ENCODE measurements at regions not wholly inside any gene's neighbourhood (a gene's known extent, or its start where the extent isn't known, plus 50 kb on each side); places are given as distances from the start of the nearest gene placed in this dataset.

DNA sequence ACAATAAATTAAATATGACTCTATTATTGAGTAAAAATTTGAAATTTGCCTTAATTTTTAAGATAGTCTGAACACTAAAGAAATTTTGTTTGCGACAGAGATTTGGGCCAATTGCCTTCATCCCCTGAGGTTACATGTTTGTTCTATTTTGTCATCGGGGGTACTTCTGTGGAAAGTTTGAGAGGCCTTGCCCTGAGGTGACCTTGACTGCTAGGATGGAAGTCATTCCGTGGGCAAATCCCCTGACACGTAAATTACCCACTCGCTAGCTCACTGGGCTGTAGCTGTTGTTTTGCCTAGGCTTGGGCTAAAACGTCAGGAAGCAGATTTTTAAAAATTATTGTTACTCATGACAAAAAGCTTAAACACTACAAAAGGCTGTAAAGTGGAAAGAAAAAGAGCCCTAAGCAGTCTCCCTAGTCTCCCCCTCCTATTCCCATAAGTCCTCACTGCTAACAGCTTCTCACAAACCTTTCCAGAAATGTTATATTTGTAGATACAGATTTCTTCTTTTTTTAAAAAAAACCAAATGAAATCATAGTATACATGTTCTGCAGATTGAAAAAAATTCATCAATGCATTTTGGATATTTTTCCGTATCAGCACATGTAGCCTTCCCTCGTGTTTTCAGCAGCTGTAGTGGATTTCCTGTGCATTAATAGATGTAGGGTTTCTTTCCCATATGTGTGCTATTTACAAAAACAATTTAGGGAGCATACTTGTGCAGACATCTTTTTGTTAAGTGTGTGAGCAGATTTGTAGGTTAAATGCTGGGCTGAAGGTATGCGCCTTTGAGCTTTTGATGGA is 142.7 kb downstream of the MRPS6 start:
- TF ChIP-seq TOX (CRISPR knock-in tag; IDR thresholded peaks at IDR 0.05; ENCODE audit: borderline replicate concordance) (no peak), ZNF70 (CRISPR knock-in tag; IDR thresholded peaks at IDR 0.05) (no peak), ISL1 (CRISPR knock-in tag; IDR thresholded peaks at IDR 0.05) (no peak), TCF4 (CRISPR knock-in tag; IDR thresholded peaks at IDR 0.05; ENCODE audit: borderline replicate concordance) (no peak), GLIS3 (CRISPR knock-in tag; IDR thresholded peaks at IDR 0.05) (no peak), ESRRG (CRISPR knock-in tag; IDR thresholded peaks at IDR 0.05) (no peak), ZNF8 (CRISPR knock-in tag; IDR thresholded peaks at IDR 0.05) (no peak), ZFP3 (CRISPR knock-in tag; IDR thresholded peaks at IDR 0.05) (no peak), ZC3H10 (CRISPR knock-in tag; IDR thresholded peaks at IDR 0.05) (no peak), CSDC2 (CRISPR knock-in tag; IDR thresholded peaks at IDR 0.05) (no peak), RARB (CRISPR knock-in tag; IDR thresholded peaks at IDR 0.05) (no peak), OSR1 (CRISPR knock-in tag; IDR thresholded peaks at IDR 0.05) (no peak), ZNF565 (CRISPR knock-in tag; conservative IDR thresholded peaks at IDR 0.05; ENCODE audit: low read depth) (no peak)
- TF ChIP-seq, protein P1, sequence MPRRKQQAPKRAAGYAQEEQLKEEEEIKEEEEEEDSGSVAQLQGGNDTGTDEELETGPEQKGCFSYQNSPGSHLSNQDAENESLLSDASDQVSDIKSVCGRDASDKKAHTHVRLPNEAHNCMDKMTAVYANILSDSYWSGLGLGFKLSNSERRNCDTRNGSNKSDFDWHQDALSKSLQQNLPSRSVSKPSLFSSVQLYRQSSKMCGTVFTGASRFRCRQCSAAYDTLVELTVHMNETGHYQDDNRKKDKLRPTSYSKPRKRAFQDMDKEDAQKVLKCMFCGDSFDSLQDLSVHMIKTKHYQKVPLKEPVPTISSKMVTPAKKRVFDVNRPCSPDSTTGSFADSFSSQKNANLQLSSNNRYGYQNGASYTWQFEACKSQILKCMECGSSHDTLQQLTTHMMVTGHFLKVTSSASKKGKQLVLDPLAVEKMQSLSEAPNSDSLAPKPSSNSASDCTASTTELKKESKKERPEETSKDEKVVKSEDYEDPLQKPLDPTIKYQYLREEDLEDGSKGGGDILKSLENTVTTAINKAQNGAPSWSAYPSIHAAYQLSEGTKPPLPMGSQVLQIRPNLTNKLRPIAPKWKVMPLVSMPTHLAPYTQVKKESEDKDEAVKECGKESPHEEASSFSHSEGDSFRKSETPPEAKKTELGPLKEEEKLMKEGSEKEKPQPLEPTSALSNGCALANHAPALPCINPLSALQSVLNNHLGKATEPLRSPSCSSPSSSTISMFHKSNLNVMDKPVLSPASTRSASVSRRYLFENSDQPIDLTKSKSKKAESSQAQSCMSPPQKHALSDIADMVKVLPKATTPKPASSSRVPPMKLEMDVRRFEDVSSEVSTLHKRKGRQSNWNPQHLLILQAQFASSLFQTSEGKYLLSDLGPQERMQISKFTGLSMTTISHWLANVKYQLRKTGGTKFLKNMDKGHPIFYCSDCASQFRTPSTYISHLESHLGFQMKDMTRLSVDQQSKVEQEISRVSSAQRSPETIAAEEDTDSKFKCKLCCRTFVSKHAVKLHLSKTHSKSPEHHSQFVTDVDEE (CRISPR knock-in tag; IDR thresholded peaks at IDR 0.05): no peak
- TF ChIP-seq, protein P2, sequence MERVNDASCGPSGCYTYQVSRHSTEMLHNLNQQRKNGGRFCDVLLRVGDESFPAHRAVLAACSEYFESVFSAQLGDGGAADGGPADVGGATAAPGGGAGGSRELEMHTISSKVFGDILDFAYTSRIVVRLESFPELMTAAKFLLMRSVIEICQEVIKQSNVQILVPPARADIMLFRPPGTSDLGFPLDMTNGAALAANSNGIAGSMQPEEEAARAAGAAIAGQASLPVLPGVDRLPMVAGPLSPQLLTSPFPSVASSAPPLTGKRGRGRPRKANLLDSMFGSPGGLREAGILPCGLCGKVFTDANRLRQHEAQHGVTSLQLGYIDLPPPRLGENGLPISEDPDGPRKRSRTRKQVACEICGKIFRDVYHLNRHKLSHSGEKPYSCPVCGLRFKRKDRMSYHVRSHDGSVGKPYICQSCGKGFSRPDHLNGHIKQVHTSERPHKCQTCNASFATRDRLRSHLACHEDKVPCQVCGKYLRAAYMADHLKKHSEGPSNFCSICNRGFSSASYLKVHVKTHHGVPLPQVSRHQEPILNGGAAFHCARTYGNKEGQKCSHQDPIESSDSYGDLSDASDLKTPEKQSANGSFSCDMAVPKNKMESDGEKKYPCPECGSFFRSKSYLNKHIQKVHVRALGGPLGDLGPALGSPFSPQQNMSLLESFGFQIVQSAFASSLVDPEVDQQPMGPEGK (CRISPR knock-in tag; IDR thresholded peaks at IDR 0.05; ENCODE audit: borderline replicate concordance): no peak
- TF ChIP-seq, protein P3, sequence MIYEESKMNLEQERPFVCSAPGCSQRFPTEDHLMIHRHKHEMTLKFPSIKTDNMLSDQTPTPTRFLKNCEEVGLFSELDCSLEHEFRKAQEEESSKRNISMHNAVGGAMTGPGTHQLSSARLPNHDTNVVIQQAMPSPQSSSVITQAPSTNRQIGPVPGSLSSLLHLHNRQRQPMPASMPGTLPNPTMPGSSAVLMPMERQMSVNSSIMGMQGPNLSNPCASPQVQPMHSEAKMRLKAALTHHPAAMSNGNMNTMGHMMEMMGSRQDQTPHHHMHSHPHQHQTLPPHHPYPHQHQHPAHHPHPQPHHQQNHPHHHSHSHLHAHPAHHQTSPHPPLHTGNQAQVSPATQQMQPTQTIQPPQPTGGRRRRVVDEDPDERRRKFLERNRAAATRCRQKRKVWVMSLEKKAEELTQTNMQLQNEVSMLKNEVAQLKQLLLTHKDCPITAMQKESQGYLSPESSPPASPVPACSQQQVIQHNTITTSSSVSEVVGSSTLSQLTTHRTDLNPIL (CRISPR knock-in tag; IDR thresholded peaks at IDR 0.05; ENCODE audit: low read depth): no peak
- no peak for ATAC-seq

DNA sequence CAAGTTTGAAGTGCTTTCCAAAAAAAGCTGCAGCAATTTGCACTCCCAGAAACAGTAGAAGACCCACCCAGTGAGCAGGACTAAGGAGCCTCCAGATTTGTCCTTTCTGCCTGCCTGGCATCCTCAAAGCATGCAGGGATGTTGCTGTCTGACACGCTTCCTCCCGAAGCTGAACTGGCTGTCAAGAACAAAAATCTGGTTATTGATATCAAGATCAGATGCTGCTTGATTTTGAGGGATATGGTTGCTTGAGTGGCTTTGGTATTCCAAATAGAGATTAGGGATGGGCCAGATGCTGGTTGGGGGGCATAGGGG is 143.3 kb downstream of the MRPS6 start:
- ATAC-seq: no peak
- no peak for TF ChIP-seq TOX (CRISPR knock-in tag; IDR thresholded peaks at IDR 0.05; ENCODE audit: borderline replicate concordance)
- TF ChIP-seq, protein P2 (CRISPR knock-in tag; IDR thresholded peaks at IDR 0.05; ENCODE audit: borderline replicate concordance): no peak
- TF ChIP-seq ESRRG (CRISPR knock-in tag; IDR thresholded peaks at IDR 0.05): no peak
- TF ChIP-seq ZFP30 (CRISPR knock-in tag; IDR thresholded peaks at IDR 0.05): no peak
- no peak for TF ChIP-seq TCF4 (CRISPR knock-in tag; IDR thresholded peaks at IDR 0.05; ENCODE audit: borderline replicate concordance)
- TF ChIP-seq GLIS3 (CRISPR knock-in tag; IDR thresholded peaks at IDR 0.05): no peak
- TF ChIP-seq, protein P3 (CRISPR knock-in tag; IDR thresholded peaks at IDR 0.05; ENCODE audit: low read depth): no peak
- no peak for TF ChIP-seq ZC3H10 (CRISPR knock-in tag; IDR thresholded peaks at IDR 0.05)
- TF ChIP-seq ISL1 (CRISPR knock-in tag; IDR thresholded peaks at IDR 0.05): no peak
- no peak for TF ChIP-seq RARB (CRISPR knock-in tag; IDR thresholded peaks at IDR 0.05)
- no peak for TF ChIP-seq SNAI2 (CRISPR knock-in tag; IDR thresholded peaks at IDR 0.05)
- TF ChIP-seq ZFP3 (CRISPR knock-in tag; IDR thresholded peaks at IDR 0.05): no peak
- no peak for TF ChIP-seq PPARA (CRISPR knock-in tag; IDR thresholded peaks at IDR 0.05; ENCODE audit: borderline replicate concordance)
- TF ChIP-seq, protein P4, sequence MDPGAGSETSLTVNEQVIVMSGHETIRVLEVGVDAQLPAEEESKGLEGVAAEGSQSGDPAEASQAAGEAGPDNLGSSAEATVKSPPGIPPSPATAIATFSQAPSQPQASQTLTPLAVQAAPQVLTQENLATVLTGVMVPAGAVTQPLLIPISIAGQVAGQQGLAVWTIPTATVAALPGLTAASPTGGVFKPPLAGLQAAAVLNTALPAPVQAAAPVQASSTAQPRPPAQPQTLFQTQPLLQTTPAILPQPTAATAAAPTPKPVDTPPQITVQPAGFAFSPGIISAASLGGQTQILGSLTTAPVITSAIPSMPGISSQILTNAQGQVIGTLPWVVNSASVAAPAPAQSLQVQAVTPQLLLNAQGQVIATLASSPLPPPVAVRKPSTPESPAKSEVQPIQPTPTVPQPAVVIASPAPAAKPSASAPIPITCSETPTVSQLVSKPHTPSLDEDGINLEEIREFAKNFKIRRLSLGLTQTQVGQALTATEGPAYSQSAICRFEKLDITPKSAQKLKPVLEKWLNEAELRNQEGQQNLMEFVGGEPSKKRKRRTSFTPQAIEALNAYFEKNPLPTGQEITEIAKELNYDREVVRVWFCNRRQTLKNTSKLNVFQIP (CRISPR knock-in tag; IDR thresholded peaks at IDR 0.05; ENCODE audit: borderline replicate concordance, low read depth): no peak
- TF ChIP-seq ZNF565 (CRISPR knock-in tag; conservative IDR thresholded peaks at IDR 0.05; ENCODE audit: low read depth): no peak
- TF ChIP-seq ZNF70 (CRISPR knock-in tag; IDR thresholded peaks at IDR 0.05): no peak
- no peak for TF ChIP-seq OSR1 (CRISPR knock-in tag; IDR thresholded peaks at IDR 0.05)

Data from SK-N-SH treated with all-trans-retinoic acid at 6 μM for 48 hours (cell line).